ENCODE measurements at regions not wholly inside any gene's neighbourhood (a gene's known extent, or its start where the extent isn't known, plus 50 kb on each side); places are given as distances from the start of the nearest gene placed in this dataset.
A peak's percentile ranks its signal among the peaks of the same experiment; 100 is the strongest.

DNA sequence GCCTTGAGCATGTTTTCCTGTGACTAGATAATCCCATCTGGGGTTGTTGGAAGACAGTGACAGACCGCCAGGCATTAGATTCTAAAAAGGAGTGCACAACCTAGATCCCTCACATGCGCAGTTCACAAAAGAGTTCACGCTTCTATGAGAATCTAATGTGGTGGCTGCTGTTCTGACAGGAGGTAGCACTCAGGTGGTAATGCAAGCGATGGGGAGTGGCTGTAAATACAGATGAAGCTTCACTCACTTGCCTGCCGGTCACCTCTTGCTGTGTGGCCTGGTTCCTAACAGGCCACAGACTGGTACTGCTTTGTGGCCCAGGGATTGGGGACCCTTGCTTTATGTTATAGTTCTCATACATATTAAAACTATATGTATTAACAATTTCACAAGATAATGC is 81.9 kb upstream of the TMLHE start:
- TF ChIP-seq RCOR1 (IDR thresholded peaks at IDR 0.05; ENCODE audit: low read depth, low read length) (no peak), CHD2 (IDR thresholded peaks at IDR 0.05; ENCODE audit: low read length, partially characterized antibody) (no peak), HOXB5 (CRISPR knock-in tag; IDR thresholded peaks at IDR 0.05) (no peak)
- DNase-seq (ENCODE audit: low read depth in 1 of 2, low spot score in 1 of 2), result no peak
- H3K27ac ChIP-seq, result no peak overlapping the region
- H3K4me3 ChIP-seq, result no peak overlapping the region
- 57% methylated on average over 5 of the region's 5 CpGs for WGBS (ENCODE audit: missing lambda C conversion rate)
- no peaks in the 10 kb centered on the region for H3K4me1 ChIP-seq
- H3K9me3 ChIP-seq, result no peaks in the 10 kb centered on the region
- no peak overlapping the region for H3K4me2 ChIP-seq
- ChIA-PET CTCF (no interaction called here), POLR2A (no interaction called here)
- no peak for ATAC-seq
- peak; percentile 28 for FAIRE-seq

GRCh38 chrX:155682834-155683233 is 70.1 kb upstream of the TMLHE start:
- TF ChIP-seq JUNB (IDR thresholded peaks at IDR 0.05) (no peak), SMC3 (IDR thresholded peaks at IDR 0.05) (no peak), JUN (IDR thresholded peaks at IDR 0.05) (no peak), HOXA7 (CRISPR knock-in tag; IDR thresholded peaks at IDR 0.05) (no peak)
- no peak for FAIRE-seq
- ChIA-PET CTCF (no interaction called here), POLR2A (no interaction called here)
- WGBS (ENCODE audit: missing lambda C conversion rate), result 0% methylated on average over 2 of the region's 2 CpGs
- Histone ChIP-seq H3K4me1 (no peaks in the 10 kb centered on the region), H3K4me2 (no peak overlapping the region), H3K9me3 (no peaks in the 10 kb centered on the region), H3K4me3 (no peak overlapping the region), H3K27ac (no peak overlapping the region)
- no peak for ATAC-seq
- no peak for DNase-seq (ENCODE audit: low read depth in 1 of 2, low spot score in 1 of 2)

DNA sequence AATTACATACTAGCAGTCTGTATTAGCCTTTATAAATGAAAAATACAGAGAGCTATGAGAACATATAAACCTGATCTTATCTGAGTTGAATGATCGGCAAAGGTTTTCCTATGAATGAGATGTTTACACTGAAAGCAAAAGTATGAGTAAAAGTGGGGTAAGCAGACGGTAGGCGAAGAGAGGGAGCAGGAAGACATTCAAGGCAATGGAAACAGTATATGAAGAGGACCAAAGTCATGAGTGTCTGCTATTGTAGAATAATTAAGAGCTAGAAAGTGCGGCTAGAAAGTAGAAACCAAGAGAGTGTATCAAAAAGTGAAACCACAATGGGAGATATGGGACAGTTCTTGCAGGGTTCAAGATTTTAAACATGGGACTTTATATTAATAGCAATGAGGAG is 67.0 kb upstream of the TMLHE start:
- H3K27ac ChIP-seq, result no peak overlapping the region
- no peak overlapping the region for H3K4me2 ChIP-seq
- no peaks in the 10 kb centered on the region for H3K9me3 ChIP-seq
- TF ChIP-seq HOXB5 (CRISPR knock-in tag; IDR thresholded peaks at IDR 0.05) (no peak), CHD2 (IDR thresholded peaks at IDR 0.05; ENCODE audit: low read length, partially characterized antibody) (no peak), JUNB (IDR thresholded peaks at IDR 0.05) (no peak), RCOR1 (IDR thresholded peaks at IDR 0.05; ENCODE audit: low read depth, low read length) (no peak), ZSCAN20 (CRISPR knock-in tag; IDR thresholded peaks at IDR 0.05) (no peak), KDM1A (IDR thresholded peaks at IDR 0.05; ENCODE audit: low read depth) (no peak), RFX5 (IDR thresholded peaks at IDR 0.05) (no peak), ESRRA (IDR thresholded peaks at IDR 0.05; ENCODE audit: borderline replicate concordance, low read length) (no peak), SMC3 (IDR thresholded peaks at IDR 0.05) (no peak), FOSL2 (IDR thresholded peaks at IDR 0.05) (no peak), FOSL2 (CRISPR knock-in tag; IDR thresholded peaks at IDR 0.05) (no peak), KDM5A (IDR thresholded peaks at IDR 0.05) (no peak)
- TF ChIP-seq, protein P1, sequence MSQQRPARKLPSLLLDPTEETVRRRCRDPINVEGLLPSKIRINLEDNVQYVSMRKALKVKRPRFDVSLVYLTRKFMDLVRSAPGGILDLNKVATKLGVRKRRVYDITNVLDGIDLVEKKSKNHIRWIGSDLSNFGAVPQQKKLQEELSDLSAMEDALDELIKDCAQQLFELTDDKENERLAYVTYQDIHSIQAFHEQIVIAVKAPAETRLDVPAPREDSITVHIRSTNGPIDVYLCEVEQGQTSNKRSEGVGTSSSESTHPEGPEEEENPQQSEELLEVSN (IDR thresholded peaks at IDR 0.05; ENCODE audit: borderline replicate concordance, low read depth), result no peak
- TF ChIP-seq, protein P2, sequence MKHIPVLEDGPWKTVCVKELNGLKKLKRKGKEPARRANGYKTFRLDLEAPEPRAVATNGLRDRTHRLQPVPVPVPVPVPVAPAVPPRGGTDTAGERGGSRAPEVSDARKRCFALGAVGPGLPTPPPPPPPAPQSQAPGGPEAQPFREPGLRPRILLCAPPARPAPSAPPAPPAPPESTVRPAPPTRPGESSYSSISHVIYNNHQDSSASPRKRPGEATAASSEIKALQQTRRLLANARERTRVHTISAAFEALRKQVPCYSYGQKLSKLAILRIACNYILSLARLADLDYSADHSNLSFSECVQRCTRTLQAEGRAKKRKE (CRISPR knock-in tag; IDR thresholded peaks at IDR 0.05; ENCODE audit: low read depth), result no peak
- TF ChIP-seq, protein P3, sequence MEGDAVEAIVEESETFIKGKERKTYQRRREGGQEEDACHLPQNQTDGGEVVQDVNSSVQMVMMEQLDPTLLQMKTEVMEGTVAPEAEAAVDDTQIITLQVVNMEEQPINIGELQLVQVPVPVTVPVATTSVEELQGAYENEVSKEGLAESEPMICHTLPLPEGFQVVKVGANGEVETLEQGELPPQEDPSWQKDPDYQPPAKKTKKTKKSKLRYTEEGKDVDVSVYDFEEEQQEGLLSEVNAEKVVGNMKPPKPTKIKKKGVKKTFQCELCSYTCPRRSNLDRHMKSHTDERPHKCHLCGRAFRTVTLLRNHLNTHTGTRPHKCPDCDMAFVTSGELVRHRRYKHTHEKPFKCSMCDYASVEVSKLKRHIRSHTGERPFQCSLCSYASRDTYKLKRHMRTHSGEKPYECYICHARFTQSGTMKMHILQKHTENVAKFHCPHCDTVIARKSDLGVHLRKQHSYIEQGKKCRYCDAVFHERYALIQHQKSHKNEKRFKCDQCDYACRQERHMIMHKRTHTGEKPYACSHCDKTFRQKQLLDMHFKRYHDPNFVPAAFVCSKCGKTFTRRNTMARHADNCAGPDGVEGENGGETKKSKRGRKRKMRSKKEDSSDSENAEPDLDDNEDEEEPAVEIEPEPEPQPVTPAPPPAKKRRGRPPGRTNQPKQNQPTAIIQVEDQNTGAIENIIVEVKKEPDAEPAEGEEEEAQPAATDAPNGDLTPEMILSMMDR (IDR thresholded peaks at IDR 0.05), result no peak
- no peak for ATAC-seq
- 61% methylated on average over 4 of the region's 4 CpGs for WGBS (ENCODE audit: missing lambda C conversion rate)
- no peak for FAIRE-seq
- no peak for DNase-seq (ENCODE audit: low read depth in 1 of 2, low spot score in 1 of 2)
- H3K4me3 ChIP-seq, result no peak overlapping the region
- H3K4me1 ChIP-seq, result no peaks in the 10 kb centered on the region
- CTCF ChIA-PET, result no interaction called here
- POLR2A ChIA-PET, result no interaction called here

DNA sequence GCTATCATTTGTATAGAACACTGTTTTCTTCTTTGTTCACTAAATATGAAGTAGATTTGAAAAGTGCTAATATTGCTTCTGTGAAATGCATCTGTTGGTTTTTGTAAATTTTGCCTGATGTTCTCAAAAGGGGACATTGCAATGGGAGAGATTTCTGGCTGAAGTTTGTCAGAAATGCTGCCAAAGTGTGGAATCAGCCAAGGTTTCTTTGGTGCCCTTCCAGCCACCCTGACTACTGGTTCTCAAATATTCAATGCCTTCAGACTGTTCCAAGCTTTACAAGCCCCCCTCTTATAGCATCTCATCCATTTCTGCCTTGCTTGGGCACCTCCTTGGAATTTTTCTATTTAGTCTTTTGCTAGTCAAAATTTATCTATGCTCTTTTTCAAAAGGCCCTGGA is 60.6 kb upstream of the TMLHE start:
- ChIA-PET POLR2A (no interaction called here), CTCF (no interaction called here)
- no peak for FAIRE-seq
- TF ChIP-seq PHF8 (IDR thresholded peaks at IDR 0.05; ENCODE audit: borderline replicate concordance, low read depth) (no peak), HOXA7 (CRISPR knock-in tag; IDR thresholded peaks at IDR 0.05) (no peak), CHD4 (IDR thresholded peaks at IDR 0.05; ENCODE audit: borderline replicate concordance) (no peak)
- TF ChIP-seq, protein P4, sequence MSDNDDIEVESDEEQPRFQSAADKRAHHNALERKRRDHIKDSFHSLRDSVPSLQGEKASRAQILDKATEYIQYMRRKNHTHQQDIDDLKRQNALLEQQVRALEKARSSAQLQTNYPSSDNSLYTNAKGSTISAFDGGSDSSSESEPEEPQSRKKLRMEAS (IDR thresholded peaks at IDR 0.05), result no peak
- TF ChIP-seq, protein P5, sequence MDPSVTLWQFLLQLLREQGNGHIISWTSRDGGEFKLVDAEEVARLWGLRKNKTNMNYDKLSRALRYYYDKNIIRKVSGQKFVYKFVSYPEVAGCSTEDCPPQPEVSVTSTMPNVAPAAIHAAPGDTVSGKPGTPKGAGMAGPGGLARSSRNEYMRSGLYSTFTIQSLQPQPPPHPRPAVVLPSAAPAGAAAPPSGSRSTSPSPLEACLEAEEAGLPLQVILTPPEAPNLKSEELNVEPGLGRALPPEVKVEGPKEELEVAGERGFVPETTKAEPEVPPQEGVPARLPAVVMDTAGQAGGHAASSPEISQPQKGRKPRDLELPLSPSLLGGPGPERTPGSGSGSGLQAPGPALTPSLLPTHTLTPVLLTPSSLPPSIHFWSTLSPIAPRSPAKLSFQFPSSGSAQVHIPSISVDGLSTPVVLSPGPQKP (IDR thresholded peaks at IDR 0.05; ENCODE audit: low read depth, low read length), result no peak
- Histone ChIP-seq H3K4me3 (no peak overlapping the region), H3K4me2 (no peak overlapping the region), H3K4me1 (no peaks in the 10 kb centered on the region), H3K27ac (no peak overlapping the region), H3K9me3 (no peaks in the 10 kb centered on the region)
- ATAC-seq, result no peak
- DNase-seq (ENCODE audit: low read depth in 1 of 2, low spot score in 1 of 2), result no peak

All from A549 (cell line).